Fibroblast of villous mesenchyme (primary cell): ENCODE measurements at regions not wholly inside any gene's neighbourhood (a gene's known extent, or its start where the extent isn't known, plus 50 kb on each side); places are given as distances from the start of the nearest gene placed in this dataset.

Experiments
- DNase-seq: peaks from one replicate; pipeline ENCODE4 v3.0.0-alpha.2; 2010; ENCODE audit warnings: low read depth
- H3K4me3 ChIP-seq: 2 replicates; pipeline ENCODE4 v1.5.1; 2011; ENCODE audit warnings: low read depth, mild to moderate bottlenecking, low read length
- CTCF ChIP-seq: IDR thresholded peaks from 2 replicates; pipeline ENCODE4 v1.5.1; 2012; ENCODE audit warnings: low read depth, mild to moderate bottlenecking, low read length; ENCODE audit not compliant: insufficient read depth

- H3K4me3 ChIP-seq, result no peak overlapping the region
- no peak for TF ChIP-seq CTCF
- DNase-seq, result no peak
These were observed 322.8 kb downstream of the UQCRFS1 start for GRCh38 chr19:28889941-28890670.

GRCh38 chr19:28887920-28888618, 324.9 kb downstream of the UQCRFS1 start:
- H3K4me3 ChIP-seq, result no peak overlapping the region
- DNase-seq, result no peak
- TF ChIP-seq CTCF, result no peak

GRCh38 chr19:28886708-28887107, 326.2 kb downstream of the UQCRFS1 start:
- TF ChIP-seq CTCF, result no peak
- no peak overlapping the region for H3K4me3 ChIP-seq
- no peak for DNase-seq

- no peak overlapping the region for H3K4me3 ChIP-seq
- no peak for TF ChIP-seq CTCF
- DNase-seq, result no peak
These were observed 327.0 kb downstream of the UQCRFS1 start for GRCh38 chr19:28885965-28886364.

GRCh38 chr19:28884786-28885476, 328.0 kb downstream of the UQCRFS1 start:
- H3K4me3 ChIP-seq, result no peak overlapping the region
- no peak for DNase-seq
- TF ChIP-seq CTCF, result no peak

GRCh38 chr19:28883241-28883693, 329.7 kb downstream of the UQCRFS1 start:
- no peak for TF ChIP-seq CTCF
- no peak overlapping the region for H3K4me3 ChIP-seq
- no peak for DNase-seq
